T-cell (primary cell): ENCODE measurements at regions not wholly inside any gene's neighbourhood (a gene's known extent, or its start where the extent isn't known, plus 50 kb on each side); places are given as distances from the start of the nearest gene placed in this dataset.

Experiments used
- ATAC-seq, 4 experiments: fragments of 200-7000 bp in 3 of 4; fragments of 150-1000 bp in 1 of 4; cut with Tn5 transposase; replicated peaks in 1 of 4; 1 replicate in 3 of 4; 2 replicates in 1 of 4; pipeline ENCODE4 v1.10.0; 2021; ENCODE audit warnings: moderate library complexity in 3 of 4, mild to moderate bottlenecking in 2 of 4, moderate number of reproducible peaks in 1 of 4
- CTCF ChIA-PET, 2 donors: fragments of 300-600 bp; sonication (Branson Sonifier 250); formaldehyde crosslinking; loops; one replicate each; lab custom pipeline; 2022; ENCODE audit warnings: antibody characterized with exemption in 2 of 2; lab: Charles Lee
- POLR2A ChIA-PET, 2 donors: fragments of 300-600 bp; sonication (Branson Sonifier 250); formaldehyde crosslinking; loops; one replicate each; lab custom pipeline; 2022; ENCODE audit warnings: antibody characterized with exemption in 2 of 2; lab: Charles Lee
- DNase-seq, 35 experiments: peaks; one replicate each; pipeline versions ENCODE4 v3.0.0 to v3.0.0-alpha.2; 2013 to 2023
- H3K27ac ChIP-seq: one replicate; pipeline ENCODE4 v1.5.1; 2013; ENCODE audit warnings: low read length
- H3K27me3 ChIP-seq, 2 experiments: replicated peaks in 1 of 2; 1 replicate in 1 of 2; 2 replicates in 1 of 2; pipeline versions ENCODE4 v1.6.1 to v1.7.0; 2013; ENCODE audit warnings: low read length in 1 of 2, mixed read lengths in 1 of 2; ENCODE audit not compliant: control insufficient read depth in 2 of 2, insufficient read depth in 2 of 2; ENCODE audit errors: extremely low read depth in 1 of 2
- H3K36me3 ChIP-seq, 2 donors: 1 replicate in 1 of 2; 2 replicates in 1 of 2; pipeline versions ENCODE4 v1.6.1 to v1.7.0; 2013; ENCODE audit warnings: low read length in 1 of 2; ENCODE audit not compliant: control insufficient read depth in 2 of 2, insufficient read depth in 1 of 2; ENCODE audit errors: extremely low read depth in 1 of 2
- H3K4me1 ChIP-seq, 2 experiments: 1 replicate in 1 of 2; 2 replicates in 1 of 2; pipeline versions ENCODE4 v1.6.1 to v1.7.0; 2013; ENCODE audit warnings: low read length in 2 of 2, mixed read lengths in 1 of 2; ENCODE audit not compliant: insufficient read depth in 2 of 2, control insufficient read depth in 1 of 2; ENCODE audit errors: extremely low read depth in 1 of 2
- H3K4me3 ChIP-seq, 2 donors: 1 replicate in 1 of 2; 2 replicates in 1 of 2; pipeline versions ENCODE4 v1.5.1 to v1.7.0; 2013; ENCODE audit warnings: mild to moderate bottlenecking in 2 of 2, low read length in 1 of 2, moderate library complexity in 1 of 2; ENCODE audit not compliant: control insufficient read depth in 1 of 2; ENCODE audit errors: extremely low read depth in 1 of 2
- H3K9me3 ChIP-seq: 2 replicates; pipeline ENCODE4 v1.7.0; 2013
- H3K27ac Mint-ChIP-seq, 2 donors: one replicate each; pipeline ENCODE4 v1.8.0; 2020 to 2021; ENCODE audit warnings: mild to moderate bottlenecking in 2 of 2, mixed read lengths in 2 of 2
- H3K27me3 Mint-ChIP-seq, 2 donors: one replicate each; pipeline ENCODE4 v1.8.0; 2021 to 2022; ENCODE audit warnings: mixed read lengths in 2 of 2
- H3K36me3 Mint-ChIP-seq: one replicate; pipeline ENCODE4 v1.8.0; 2021; ENCODE audit warnings: mixed read lengths
- H3K4me1 Mint-ChIP-seq, 3 donors: one replicate each; pipeline ENCODE4 v1.8.0; 2020 to 2022; ENCODE audit warnings: mixed read lengths in 3 of 3, mild to moderate bottlenecking in 1 of 3
- H3K4me3 Mint-ChIP-seq, 3 donors: one replicate each; pipeline ENCODE4 v1.8.0; 2020 to 2022; ENCODE audit warnings: mild to moderate bottlenecking in 3 of 3, mixed read lengths in 3 of 3, moderate library complexity in 3 of 3
- H3K9me3 Mint-ChIP-seq, 3 donors: one replicate each; pipeline ENCODE4 v1.8.0; 2020 to 2022; ENCODE audit warnings: mixed read lengths in 3 of 3
- WGBS: methylation state at CpG from one replicate; pipeline ENCODE4 v1.1.5; 2013; ENCODE audit warnings: missing lambda C conversion rate; ENCODE audit not compliant: insufficient coverage; 5-methylcytosine and 5-hydroxymethylcytosine counted together

DNA sequence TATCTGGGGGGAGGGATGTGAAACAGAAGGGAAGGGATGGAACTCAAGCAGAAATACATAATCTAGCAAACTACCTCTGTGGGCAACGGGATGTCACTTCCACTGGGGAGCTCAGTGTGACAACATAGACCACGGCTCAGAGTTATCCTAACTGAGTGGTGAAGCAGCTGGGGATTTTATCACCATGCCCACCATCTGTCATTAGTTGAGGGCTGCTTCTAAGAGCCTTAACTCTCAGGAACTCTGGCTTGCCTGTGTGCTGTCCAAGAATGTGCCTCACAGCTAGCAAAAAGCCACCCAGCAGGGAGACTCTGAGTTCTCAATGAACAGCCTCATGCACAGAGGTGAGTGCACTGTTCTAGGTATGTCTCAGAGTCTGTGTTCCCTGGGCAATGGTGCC lies 90.6 kb upstream of the CXCL14 start:
- no peaks in the 10 kb centered on the region for H3K4me1 ChIP-seq
- H3K9me3 ChIP-seq = no peaks in the 10 kb centered on the region
- ATAC-seq (no peak), DNase-seq (no peak)
- H3K36me3 Mint-ChIP-seq = no peaks in the 10 kb centered on the region
- POLR2A ChIA-PET = no interaction called here
- H3K27ac Mint-ChIP-seq = no peak overlapping the region
- no peaks in the 10 kb centered on the region for H3K4me1 Mint-ChIP-seq
- no peak overlapping the region for H3K4me3 ChIP-seq
- H3K27me3 ChIP-seq = peaks cover 0 to 6% of the 10 kb centered on the region in 2 experiments
- no CpG with 5 or more reads among the region's 2 CpGs for WGBS
- peaks cover 18 to 30% of the 10 kb centered on the region in 2 donors for H3K27me3 Mint-ChIP-seq
- CTCF ChIA-PET = interaction anchor here in 1 of 2 donors (0.6 kb wide), 1 partner anchor 1264 kb away, joined by 4 read pairs; no protein-coding TSS in a partner anchor
- H3K4me3 Mint-ChIP-seq = no peak overlapping the region
- H3K9me3 Mint-ChIP-seq = no peaks in the 10 kb centered on the region
- no peaks in the 10 kb centered on the region for H3K36me3 ChIP-seq
- no peak overlapping the region for H3K27ac ChIP-seq

GRCh38 chr5:135667673-135668072 lies 88.9 kb upstream of the CXCL14 start:
- no peaks in the 10 kb centered on the region for H3K36me3 ChIP-seq
- H3K27me3 ChIP-seq = peaks cover 0 to 8% of the 10 kb centered on the region in 2 experiments
- H3K27ac Mint-ChIP-seq = no peak overlapping the region
- H3K4me3 Mint-ChIP-seq = no peak overlapping the region
- peaks cover 20 to 36% of the 10 kb centered on the region in 2 donors for H3K27me3 Mint-ChIP-seq
- CTCF ChIA-PET = no interaction called here
- peaks cover 0 to 5% (median 0%) of the 10 kb centered on the region in 3 donors for H3K9me3 Mint-ChIP-seq
- POLR2A ChIA-PET = no interaction called here
- no peak overlapping the region for H3K27ac ChIP-seq
- no peaks in the 10 kb centered on the region for H3K4me1 Mint-ChIP-seq
- no peak for DNase-seq
- no peak for ATAC-seq
- no peaks in the 10 kb centered on the region for H3K4me1 ChIP-seq
- H3K9me3 ChIP-seq = no peaks in the 10 kb centered on the region
- H3K36me3 Mint-ChIP-seq = no peaks in the 10 kb centered on the region
- H3K4me3 ChIP-seq = no peak overlapping the region
- 100% methylated on average over 1 of the region's 2 CpGs for WGBS

GRCh38 chr5:135667204-135667603 lies 88.4 kb upstream of the CXCL14 start:
- Mint-ChIP-seq H3K27me3 (peaks cover 22 to 38% of the 10 kb centered on the region in 2 donors), H3K27ac (no peak overlapping the region), H3K36me3 (no peaks in the 10 kb centered on the region), H3K4me3 (no peak overlapping the region), H3K9me3 (peaks cover 0 to 5% (median 0%) of the 10 kb centered on the region in 3 donors), H3K4me1 (no peaks in the 10 kb centered on the region)
- Histone ChIP-seq H3K4me3 (no peak overlapping the region), H3K4me1 (no peaks in the 10 kb centered on the region), H3K27me3 (peaks cover 0 to 12% of the 10 kb centered on the region in 2 experiments), H3K36me3 (no peaks in the 10 kb centered on the region), H3K9me3 (no peaks in the 10 kb centered on the region), H3K27ac (no peak overlapping the region)
- no peak for ATAC-seq
- 55% methylated on average over 3 of the region's 3 CpGs for WGBS
- ChIA-PET POLR2A (no interaction called here), CTCF (no interaction called here)
- no peak for DNase-seq

- no peaks in the 10 kb centered on the region for H3K36me3 ChIP-seq
- H3K4me3 ChIP-seq = no peak overlapping the region
- no peak for DNase-seq
- no peak overlapping the region for H3K27ac ChIP-seq
- ChIA-PET POLR2A (no interaction called here), CTCF (no interaction called here)
- Mint-ChIP-seq H3K9me3 (peaks cover 8 to 15% (median 9%) of the 10 kb centered on the region in 3 donors), H3K36me3 (no peaks in the 10 kb centered on the region), H3K27ac (no peak overlapping the region), H3K27me3 (peaks cover 12 to 25% of the 10 kb centered on the region in 2 donors), H3K4me1 (no peaks in the 10 kb centered on the region), H3K4me3 (no peak overlapping the region)
- peaks cover 0 to 11% of the 10 kb centered on the region in 2 experiments for H3K27me3 ChIP-seq
- no peaks in the 10 kb centered on the region for H3K9me3 ChIP-seq
- 81% methylated on average over 3 of the region's 3 CpGs for WGBS
- no peaks in the 10 kb centered on the region for H3K4me1 ChIP-seq
- no peak for ATAC-seq
These were observed 83.9 kb upstream of the CXCL14 start for GRCh38 chr5:135662683-135663082.

GRCh38 chr5:135662061-135662481 lies 83.3 kb upstream of the CXCL14 start:
- ATAC-seq = no peak
- no peak overlapping the region for H3K27ac ChIP-seq
- Mint-ChIP-seq H3K9me3 (peaks cover 8 to 17% (median 9%) of the 10 kb centered on the region in 3 donors), H3K36me3 (no peaks in the 10 kb centered on the region), H3K4me1 (no peaks in the 10 kb centered on the region), H3K27me3 (peaks cover 12 to 20% of the 10 kb centered on the region in 2 donors), H3K27ac (no peak overlapping the region), H3K4me3 (no peak overlapping the region)
- DNase-seq = no peak
- ChIA-PET POLR2A (no interaction called here), CTCF (no interaction called here)
- peaks cover 0 to 11% of the 10 kb centered on the region in 2 experiments for H3K27me3 ChIP-seq
- no peaks in the 10 kb centered on the region for H3K36me3 ChIP-seq
- H3K9me3 ChIP-seq = no peaks in the 10 kb centered on the region
- 92% methylated on average over 3 of the region's 3 CpGs for WGBS
- no peak overlapping the region for H3K4me3 ChIP-seq
- H3K4me1 ChIP-seq = no peaks in the 10 kb centered on the region

DNA sequence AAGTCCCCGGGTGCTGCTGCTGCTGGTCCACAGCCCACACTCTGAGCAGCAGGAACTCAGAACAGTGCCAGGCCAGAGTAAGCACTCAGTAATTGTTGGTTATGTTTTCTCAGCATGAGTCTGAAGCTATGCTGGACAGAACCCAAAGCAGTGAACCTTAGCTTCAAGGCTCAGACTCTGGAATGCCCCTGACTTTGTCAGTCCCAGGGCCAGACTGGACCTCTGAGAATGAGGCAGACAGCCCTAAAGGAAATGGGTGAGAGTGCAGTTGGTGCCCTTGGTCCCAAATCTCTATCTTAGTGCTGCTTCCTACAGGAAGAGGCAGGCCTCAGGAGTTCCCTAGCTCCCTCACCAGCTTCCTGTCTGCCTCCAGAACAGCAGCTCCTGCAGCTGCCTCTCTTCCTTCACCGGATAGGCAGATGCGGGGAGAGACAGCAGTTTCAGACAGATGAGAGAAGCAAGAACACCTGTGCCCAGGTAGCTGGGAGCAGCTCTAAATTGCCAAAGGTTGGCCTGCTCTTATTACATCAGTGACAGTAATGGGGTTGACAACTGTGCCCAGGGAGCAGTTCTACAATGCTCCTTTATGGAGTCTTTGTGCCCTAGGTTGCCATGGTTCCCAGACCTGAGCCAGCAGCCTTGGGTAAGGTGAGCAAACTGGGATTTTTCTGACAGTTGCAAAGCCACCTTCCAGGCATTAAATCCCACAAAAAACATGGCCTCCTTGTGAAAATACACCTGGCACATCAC lies 82.2 kb upstream of the CXCL14 start:
- Histone ChIP-seq H3K27me3 (peaks cover 0 to 11% of the 10 kb centered on the region in 2 experiments), H3K36me3 (no peaks in the 10 kb centered on the region), H3K27ac (no peak overlapping the region), H3K9me3 (no peaks in the 10 kb centered on the region), H3K4me3 (no peak overlapping the region), H3K4me1 (no peaks in the 10 kb centered on the region)
- Mint-ChIP-seq H3K9me3 (peaks cover 8 to 17% (median 9%) of the 10 kb centered on the region in 3 donors), H3K36me3 (no peaks in the 10 kb centered on the region), H3K4me1 (no peaks in the 10 kb centered on the region), H3K27me3 (peaks cover 11 to 20% of the 10 kb centered on the region in 2 donors), H3K27ac (no peak overlapping the region), H3K4me3 (no peak overlapping the region)
- ChIA-PET POLR2A (no interaction called here), CTCF (no interaction called here)
- no peak for DNase-seq
- WGBS = 4% methylated on average over 3 of the region's 3 CpGs
- ATAC-seq = no peak
